ENCODE measurements at regions not wholly inside any gene's neighbourhood (a gene's known extent, or its start where the extent isn't known, plus 50 kb on each side); places are given as distances from the start of the nearest gene placed in this dataset.

DNA sequence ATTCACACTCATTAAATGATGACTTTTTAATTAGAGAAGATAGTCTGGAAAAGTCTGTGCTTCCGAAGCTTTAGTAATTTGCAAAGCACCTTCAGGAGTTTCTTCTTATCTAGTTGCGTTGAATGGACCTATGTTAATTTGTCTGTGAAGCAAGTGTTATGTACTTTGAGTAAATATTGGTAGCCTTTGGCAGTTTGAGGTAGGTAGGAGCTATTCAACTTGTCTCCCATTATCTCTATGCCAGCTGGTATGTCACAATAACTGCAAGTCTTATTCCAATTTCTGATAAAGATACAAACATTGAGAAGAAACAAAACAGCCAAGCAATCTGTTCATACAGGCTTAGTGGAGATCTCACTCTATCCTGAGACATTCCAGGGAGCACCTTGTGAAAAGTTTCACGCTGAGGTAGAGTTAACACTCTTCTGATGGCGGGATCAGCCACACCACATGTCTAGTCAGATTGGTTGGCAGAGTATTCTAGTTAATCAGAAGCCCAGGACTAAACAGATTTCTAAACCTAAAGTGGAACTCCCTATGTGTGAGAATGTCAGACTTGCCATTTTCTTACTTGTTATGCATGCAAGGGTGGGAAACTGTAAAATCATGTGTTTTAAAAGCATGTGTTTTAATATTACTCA lies 219.8 kb upstream of the MANEA start:
- no peak overlapping the region for H3K4me3 ChIP-seq (ENCODE audit: low read depth, low read length)
- TF ChIP-seq, protein P1, sequence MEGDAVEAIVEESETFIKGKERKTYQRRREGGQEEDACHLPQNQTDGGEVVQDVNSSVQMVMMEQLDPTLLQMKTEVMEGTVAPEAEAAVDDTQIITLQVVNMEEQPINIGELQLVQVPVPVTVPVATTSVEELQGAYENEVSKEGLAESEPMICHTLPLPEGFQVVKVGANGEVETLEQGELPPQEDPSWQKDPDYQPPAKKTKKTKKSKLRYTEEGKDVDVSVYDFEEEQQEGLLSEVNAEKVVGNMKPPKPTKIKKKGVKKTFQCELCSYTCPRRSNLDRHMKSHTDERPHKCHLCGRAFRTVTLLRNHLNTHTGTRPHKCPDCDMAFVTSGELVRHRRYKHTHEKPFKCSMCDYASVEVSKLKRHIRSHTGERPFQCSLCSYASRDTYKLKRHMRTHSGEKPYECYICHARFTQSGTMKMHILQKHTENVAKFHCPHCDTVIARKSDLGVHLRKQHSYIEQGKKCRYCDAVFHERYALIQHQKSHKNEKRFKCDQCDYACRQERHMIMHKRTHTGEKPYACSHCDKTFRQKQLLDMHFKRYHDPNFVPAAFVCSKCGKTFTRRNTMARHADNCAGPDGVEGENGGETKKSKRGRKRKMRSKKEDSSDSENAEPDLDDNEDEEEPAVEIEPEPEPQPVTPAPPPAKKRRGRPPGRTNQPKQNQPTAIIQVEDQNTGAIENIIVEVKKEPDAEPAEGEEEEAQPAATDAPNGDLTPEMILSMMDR (conservative IDR thresholded peaks at IDR 0.05; ENCODE audit: low read depth, low read length), result no peak
- DNase-seq (ENCODE audit: low read depth), result no peak

DNA sequence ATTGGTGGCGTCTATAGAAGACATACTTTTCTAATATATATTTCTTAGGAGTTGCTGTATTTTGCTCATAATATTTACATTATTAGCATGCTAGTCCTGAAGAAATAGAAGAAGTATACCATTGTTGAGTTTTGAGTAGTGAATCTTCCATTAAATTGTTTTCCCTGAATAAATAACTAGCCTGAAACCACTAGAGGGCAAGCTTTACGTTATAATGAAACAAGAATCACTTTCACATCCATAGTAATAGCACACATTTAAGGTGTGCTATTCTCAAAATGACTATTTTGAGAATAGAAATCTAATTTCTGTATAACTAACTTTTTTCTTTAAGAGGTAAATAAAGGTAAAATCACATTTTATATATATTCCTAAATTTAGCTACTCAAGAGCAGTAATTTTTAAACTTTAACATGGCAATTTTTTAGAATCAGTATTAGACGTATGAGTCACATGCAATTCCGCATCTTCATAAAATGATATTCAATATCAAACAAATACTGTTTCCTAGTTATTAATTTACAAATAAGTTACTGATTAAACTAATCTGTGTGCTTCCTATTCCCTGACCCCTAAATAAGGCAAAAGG lies 213.2 kb upstream of the MANEA start:
- no peak overlapping the region for H3K4me3 ChIP-seq (ENCODE audit: low read depth, low read length)
- TF ChIP-seq, protein P1 (conservative IDR thresholded peaks at IDR 0.05; ENCODE audit: low read depth, low read length), result peak; percentile 52
- DNase-seq (ENCODE audit: low read depth), result no peak

DNA sequence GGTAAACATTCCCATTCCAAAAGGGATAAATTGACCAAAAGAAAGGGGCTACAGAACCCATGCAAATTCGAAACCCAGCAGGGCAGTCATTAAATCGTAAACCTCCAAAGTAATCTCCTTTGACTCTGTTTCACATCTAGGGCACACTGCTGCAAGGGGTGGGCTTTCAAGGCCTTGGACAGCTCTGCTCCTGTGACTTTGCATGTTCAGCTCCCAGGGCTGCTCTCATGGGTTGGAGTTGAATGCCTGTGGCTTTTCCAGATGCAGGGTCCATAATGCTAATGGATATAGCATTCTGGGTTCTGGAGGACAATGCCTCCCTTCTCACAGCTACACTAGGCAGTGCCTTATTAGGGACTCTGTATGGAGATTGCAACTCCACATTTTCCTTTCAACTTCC lies 211.9 kb upstream of the MANEA start:
- no peak for DNase-seq (ENCODE audit: low read depth)
- no peak overlapping the region for H3K4me3 ChIP-seq (ENCODE audit: low read depth, low read length)
- TF ChIP-seq, protein P1 (conservative IDR thresholded peaks at IDR 0.05; ENCODE audit: low read depth, low read length), result no peak

DNA sequence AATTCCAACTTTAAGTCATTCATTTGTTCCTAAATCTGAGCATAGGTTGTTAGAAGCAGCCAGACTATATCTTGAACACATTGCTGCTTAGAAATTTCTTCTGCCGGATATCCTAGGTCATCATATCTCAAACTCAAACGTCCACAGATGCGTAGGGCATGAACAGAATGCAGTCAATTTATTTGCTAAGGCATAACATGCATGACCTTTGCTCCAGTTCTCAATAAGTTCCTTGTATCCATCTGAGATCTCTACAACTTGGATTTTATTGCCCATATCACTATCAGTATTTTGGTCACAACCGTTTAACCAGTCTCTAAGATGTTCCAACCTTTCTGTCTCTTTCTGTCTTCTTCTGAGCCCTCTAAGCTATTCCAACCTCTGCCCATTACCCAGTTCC lies 210.9 kb upstream of the MANEA start:
- TF ChIP-seq, protein P1 (conservative IDR thresholded peaks at IDR 0.05; ENCODE audit: low read depth, low read length), result no peak
- no peak overlapping the region for H3K4me3 ChIP-seq (ENCODE audit: low read depth, low read length)
- DNase-seq (ENCODE audit: low read depth), result no peak

DNA sequence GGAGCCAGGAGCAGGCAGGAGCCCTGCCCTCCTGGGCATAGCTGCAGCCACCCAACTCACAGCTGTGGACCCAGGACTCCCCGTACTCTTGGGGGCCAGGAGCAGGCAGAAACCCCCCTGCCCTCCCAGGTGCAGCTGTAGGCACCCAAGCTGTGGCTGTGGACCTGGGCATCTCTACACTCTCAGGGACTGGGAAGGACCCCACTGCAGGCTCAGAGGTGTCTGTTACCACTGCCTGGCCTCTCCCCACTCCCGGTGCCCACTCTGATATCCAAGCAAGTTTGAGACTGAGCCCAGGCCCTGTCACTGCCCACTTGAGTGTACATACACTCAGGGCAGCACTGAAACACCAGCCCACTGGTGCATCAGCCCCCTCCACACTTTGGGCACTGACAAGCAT lies 193.5 kb upstream of the MANEA start:
- no peak overlapping the region for H3K4me3 ChIP-seq (ENCODE audit: low read depth, low read length)
- TF ChIP-seq, protein P1 (conservative IDR thresholded peaks at IDR 0.05; ENCODE audit: low read depth, low read length), result no peak
- DNase-seq (ENCODE audit: low read depth), result no peak

DNA sequence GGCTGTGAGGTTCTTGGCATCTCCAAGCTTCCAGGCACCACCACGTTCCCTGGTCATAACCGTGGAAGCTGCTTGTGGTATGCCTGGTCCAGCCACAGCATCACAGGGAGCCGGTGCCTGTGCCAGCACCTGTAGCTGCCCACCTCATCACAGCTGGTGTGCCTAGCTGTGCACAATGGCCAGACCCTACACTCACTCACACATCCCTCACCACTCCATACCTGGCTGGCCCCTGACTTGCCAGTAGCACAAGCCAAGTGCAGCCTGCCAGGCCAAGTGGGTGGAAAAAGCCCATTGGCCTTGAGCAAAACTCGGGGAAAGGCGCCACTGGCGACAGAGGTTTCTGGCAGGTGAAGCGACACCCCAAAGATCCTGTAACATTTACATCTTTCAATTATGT lies 192.3 kb upstream of the MANEA start:
- TF ChIP-seq, protein P1 (conservative IDR thresholded peaks at IDR 0.05; ENCODE audit: low read depth, low read length), result no peak
- DNase-seq (ENCODE audit: low read depth), result no peak

DNA sequence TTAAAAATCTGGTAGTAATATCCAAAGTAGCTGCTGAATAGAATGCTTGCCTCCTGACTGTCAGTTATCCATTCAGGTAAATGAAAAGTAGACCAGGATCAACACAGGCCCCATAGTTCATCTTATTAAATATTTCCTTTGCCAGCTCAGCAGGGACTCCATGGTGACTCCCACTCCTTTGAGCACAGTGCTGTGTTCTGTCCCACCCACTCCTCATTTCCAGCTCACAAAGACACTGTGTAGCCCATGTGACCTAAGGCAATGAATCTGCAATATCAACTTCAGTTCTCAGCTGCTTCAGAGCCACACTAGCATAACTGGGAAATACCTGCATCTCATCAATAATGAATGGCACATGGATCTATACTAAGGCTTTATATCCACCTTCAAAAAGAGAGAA lies 189.5 kb upstream of the MANEA start:
- TF ChIP-seq, protein P1 (conservative IDR thresholded peaks at IDR 0.05; ENCODE audit: low read depth, low read length), result no peak
- no peak for DNase-seq (ENCODE audit: low read depth)
- no peak overlapping the region for H3K4me3 ChIP-seq (ENCODE audit: low read depth, low read length)

More for the DNA sequence above, 192.3 kb upstream of the MANEA start:
- no peak overlapping the region for H3K4me3 ChIP-seq (ENCODE audit: low read depth, low read length)
